HUES48 (cell line): ENCODE measurements at regions not wholly inside any gene's neighbourhood (a gene's known extent, or its start where the extent isn't known, plus 50 kb on each side); places are given as distances from the start of the nearest gene placed in this dataset.

Source experiments
- H3K27ac ChIP-seq: one replicate; pipeline ENCODE4 v1.7.0; 2013; ENCODE audit warnings: low read depth, low read length, inconsistent platforms
- H3K27me3 ChIP-seq: 2 replicates; pipeline ENCODE4 v1.6.1; 2013; ENCODE audit warnings: mild to moderate bottlenecking, low read length; ENCODE audit not compliant: control insufficient read depth, insufficient read depth
- H3K36me3 ChIP-seq: 2 replicates; pipeline ENCODE4 v1.6.1; 2013; ENCODE audit warnings: low read length; ENCODE audit not compliant: control insufficient read depth, insufficient read depth
- H3K4me1 ChIP-seq: 2 replicates; pipeline ENCODE4 v1.6.1; 2013; ENCODE audit warnings: mild to moderate bottlenecking, low read length; ENCODE audit not compliant: control insufficient read depth, insufficient read depth
- H3K4me3 ChIP-seq: 2 replicates; pipeline ENCODE4 v1.5.1; 2013; ENCODE audit warnings: mild to moderate bottlenecking, low read depth, low read length
- H3K9ac ChIP-seq: 2 replicates; pipeline ENCODE4 v1.6.1; 2013; ENCODE audit warnings: mild to moderate bottlenecking, low read depth, low read length, moderate library complexity
- H3K9me3 ChIP-seq: 2 replicates; pipeline ENCODE4 v1.6.1; 2013; ENCODE audit warnings: low read length; ENCODE audit not compliant: control insufficient read depth, insufficient read depth

GRCh38 chr17:63173450-63173849, 207.4 kb downstream of the TANC2 start:
- Histone ChIP-seq H3K36me3 (no peaks in the 10 kb centered on the region), H3K4me3 (no peak overlapping the region), H3K4me1 (peaks cover 7% of the 10 kb centered on the region), H3K9me3 (peaks cover 8% of the 10 kb centered on the region), H3K9ac (no peak overlapping the region), H3K27me3 (no peaks in the 10 kb centered on the region), H3K27ac (no peak overlapping the region)

GRCh38 chr17:63173903-63174302, 207.9 kb downstream of the TANC2 start:
- peaks cover 7% of the 10 kb centered on the region for H3K4me1 ChIP-seq
- H3K27me3 ChIP-seq: no peaks in the 10 kb centered on the region
- H3K36me3 ChIP-seq: no peaks in the 10 kb centered on the region
- no peak overlapping the region for H3K4me3 ChIP-seq
- peaks cover 8% of the 10 kb centered on the region for H3K9me3 ChIP-seq
- H3K9ac ChIP-seq: no peak overlapping the region
- H3K27ac ChIP-seq: no peak overlapping the region

- H3K4me3 ChIP-seq: no peak overlapping the region
- no peaks in the 10 kb centered on the region for H3K36me3 ChIP-seq
- H3K27me3 ChIP-seq: no peaks in the 10 kb centered on the region
- no peak overlapping the region for H3K9ac ChIP-seq
- peaks cover 8% of the 10 kb centered on the region for H3K9me3 ChIP-seq
- H3K4me1 ChIP-seq: no peaks in the 10 kb centered on the region; the same call in 1 of the 2 replicates
- no peak overlapping the region for H3K27ac ChIP-seq
Measured at GRCh38 chr17:63178530-63178929, 212.5 kb downstream of the TANC2 start.

GRCh38 chr17:63181856-63182255, 215.8 kb downstream of the TANC2 start:
- Histone ChIP-seq H3K4me1 (no peaks in the 10 kb centered on the region; the same call in 1 of the 2 replicates), H3K9ac (no peak overlapping the region), H3K4me3 (no peak overlapping the region), H3K27ac (no peak overlapping the region), H3K36me3 (no peaks in the 10 kb centered on the region), H3K9me3 (no peaks in the 10 kb centered on the region), H3K27me3 (no peaks in the 10 kb centered on the region)

GRCh38 chr17:63185420-63185819, 219.4 kb downstream of the TANC2 start:
- Histone ChIP-seq H3K9me3 (no peaks in the 10 kb centered on the region), H3K4me1 (no peaks in the 10 kb centered on the region; the same call in 1 of the 2 replicates), H3K36me3 (no peaks in the 10 kb centered on the region), H3K4me3 (no peak overlapping the region), H3K27ac (no peak overlapping the region), H3K9ac (no peak overlapping the region), H3K27me3 (no peaks in the 10 kb centered on the region)

GRCh38 chr17:63189082-63189481, 223.0 kb downstream of the TANC2 start:
- no peaks in the 10 kb centered on the region for H3K4me1 ChIP-seq
- H3K36me3 ChIP-seq: no peaks in the 10 kb centered on the region
- no peak overlapping the region for H3K27ac ChIP-seq
- no peaks in the 10 kb centered on the region for H3K27me3 ChIP-seq
- no peak overlapping the region for H3K9ac ChIP-seq
- H3K9me3 ChIP-seq: no peaks in the 10 kb centered on the region
- no peak overlapping the region for H3K4me3 ChIP-seq

GRCh38 chr17:63189930-63190329, 223.9 kb downstream of the TANC2 start:
- H3K9ac ChIP-seq: no peak overlapping the region

GRCh38 chr17:63190821-63191370, 224.9 kb downstream of the TANC2 start:
- Histone ChIP-seq H3K4me1 (no peaks in the 10 kb centered on the region), H3K4me3 (no peak overlapping the region), H3K9ac (no peak overlapping the region), H3K27ac (no peak overlapping the region), H3K36me3 (no peaks in the 10 kb centered on the region), H3K27me3 (no peaks in the 10 kb centered on the region), H3K9me3 (no peaks in the 10 kb centered on the region)

More at GRCh38 chr17:63189930-63190329, 223.9 kb downstream of the TANC2 start:
- H3K36me3 ChIP-seq: no peaks in the 10 kb centered on the region
- H3K4me3 ChIP-seq: no peak overlapping the region
- no peaks in the 10 kb centered on the region for H3K4me1 ChIP-seq
- no peaks in the 10 kb centered on the region for H3K9me3 ChIP-seq
- H3K27ac ChIP-seq: no peak overlapping the region
- H3K27me3 ChIP-seq: no peaks in the 10 kb centered on the region

- Histone ChIP-seq H3K4me3 (no peak overlapping the region), H3K36me3 (no peaks in the 10 kb centered on the region), H3K27me3 (no peaks in the 10 kb centered on the region), H3K4me1 (no peaks in the 10 kb centered on the region), H3K27ac (no peak overlapping the region), H3K9me3 (no peaks in the 10 kb centered on the region), H3K9ac (no peak overlapping the region)
Measured at GRCh38 chr17:63191610-63192009, 225.6 kb downstream of the TANC2 start.

- no peaks in the 10 kb centered on the region for H3K27me3 ChIP-seq
- H3K4me1 ChIP-seq: no peaks in the 10 kb centered on the region
- H3K4me3 ChIP-seq: no peak overlapping the region
- H3K27ac ChIP-seq: no peak overlapping the region
- H3K36me3 ChIP-seq: no peaks in the 10 kb centered on the region
- H3K9me3 ChIP-seq: no peaks in the 10 kb centered on the region
- no peak overlapping the region for H3K9ac ChIP-seq
Measured at GRCh38 chr17:63193827-63194226, 227.8 kb downstream of the TANC2 start.

- no peak overlapping the region for H3K4me3 ChIP-seq
- no peaks in the 10 kb centered on the region for H3K9me3 ChIP-seq
- H3K27ac ChIP-seq: no peak overlapping the region
- no peaks in the 10 kb centered on the region for H3K4me1 ChIP-seq
- H3K27me3 ChIP-seq: no peaks in the 10 kb centered on the region
- H3K9ac ChIP-seq: no peak overlapping the region
- H3K36me3 ChIP-seq: no peaks in the 10 kb centered on the region
Measured at GRCh38 chr17:63196772-63197335, 230.8 kb downstream of the TANC2 start.
